ENCODE measurements at regions not wholly inside any gene's neighbourhood (a gene's known extent, or its start where the extent isn't known, plus 50 kb on each side); places are given as distances from the start of the nearest gene placed in this dataset.

- no peak overlapping the region for H3K4me2 ChIP-seq (replicated peaks; ENCODE audit: extremely low read depth, low read length, poor library complexity, severe bottlenecking)
- no peak overlapping the region for H3K4me3 Mint-ChIP-seq
- intact Hi-C loops (cut with micrococcal nuclease) = no loop called here
- H3K79me2 ChIP-seq (ENCODE audit: insufficient read depth, low read length) = no peaks in the 10 kb centered on the region
- no peaks in the 10 kb centered on the region for H3K9me3 ChIP-seq (replicated peaks in 1 of 2; ENCODE audit: control insufficient read depth in 1 of 2, insufficient read depth in 1 of 2, low read length in 2 of 2)
- no peak for TF ChIP-seq CTCF (IDR thresholded peaks at IDR 0.05)
- H4K20me1 ChIP-seq (ENCODE audit: insufficient read depth, low read length) = no peaks in the 10 kb centered on the region
- no peaks in the 10 kb centered on the region for H3K27me3 ChIP-seq (ENCODE audit: control insufficient read depth in 2 of 2, insufficient read depth in 2 of 2, low read length in 2 of 2)
- no peaks in the 10 kb centered on the region for H3K4me1 ChIP-seq (ENCODE audit: control insufficient read depth in 1 of 2, insufficient read depth in 2 of 2, low read length in 2 of 2)
- no peaks in the 10 kb centered on the region for H3K36me3 Mint-ChIP-seq
- H3K9me3 Mint-ChIP-seq = peaks cover 0 to 1% (median 0%) of the 10 kb centered on the region in 7 donors
- DNase-seq = no peak
- H2AFZ ChIP-seq (ENCODE audit: insufficient read depth, low read depth, low read length, poor library complexity, severe bottlenecking) = no peak overlapping the region
- H3K27ac Mint-ChIP-seq = no peak overlapping the region
- H3K9ac ChIP-seq (ENCODE audit: insufficient read depth, low read length, poor library complexity, severe bottlenecking) = no peak overlapping the region
- no peak overlapping the region for H3K27ac ChIP-seq (ENCODE audit: low read depth in 1 of 2, low read length in 2 of 2)
- H3K4me1 Mint-ChIP-seq = no peaks in the 10 kb centered on the region
- H3K4me3 ChIP-seq (replicated peaks in 1 of 3; ENCODE audit: low read depth in 2 of 3, low read length in 3 of 3) = no peak overlapping the region
- no peaks in the 10 kb centered on the region for H3K27me3 Mint-ChIP-seq (ENCODE audit: low read depth in 3 of 3)
- H3K36me3 ChIP-seq (replicated peaks in 1 of 2; ENCODE audit: control insufficient read depth in 1 of 2, insufficient read depth in 2 of 2, low read length in 2 of 2) = no peaks in the 10 kb centered on the region
These were observed 727.2 kb downstream of the C4orf33 start for GRCh38 chr4:129823105-129823504.

DNA sequence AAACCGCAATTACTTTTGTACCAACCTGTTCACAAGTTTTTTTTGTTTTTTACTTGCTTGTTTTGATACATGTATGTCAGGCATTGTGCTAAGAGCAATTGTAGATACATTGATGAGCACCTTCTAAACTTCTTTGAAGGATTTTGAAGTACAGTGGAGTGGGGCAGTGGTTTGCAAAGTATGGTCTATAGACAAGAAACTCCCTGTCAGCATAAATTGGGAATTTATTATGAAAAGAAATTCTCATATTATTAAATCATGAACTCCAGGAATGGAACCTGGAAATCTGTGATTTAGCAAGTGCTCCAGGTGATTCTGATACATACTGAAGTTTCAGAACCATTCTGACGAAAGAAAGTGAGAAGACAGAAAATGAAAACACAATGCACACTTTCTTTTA is 733.4 kb downstream of the C4orf33 start:
- no peaks in the 10 kb centered on the region for H3K27me3 Mint-ChIP-seq (ENCODE audit: low read depth in 3 of 3)
- H3K4me1 Mint-ChIP-seq = no peaks in the 10 kb centered on the region
- WGBS (ENCODE audit: insufficient coverage) = 100% methylated on average over 1 of the region's 2 CpGs

More for the DNA sequence above, 733.4 kb downstream of the C4orf33 start:
- no peaks in the 10 kb centered on the region for H4K20me1 ChIP-seq (ENCODE audit: insufficient read depth, low read length)
- Mint-ChIP-seq H3K27ac (no peak overlapping the region), H3K9me3 (peaks cover 0 to 2% (median 0%) of the 10 kb centered on the region in 7 donors), H3K36me3 (no peaks in the 10 kb centered on the region), H3K4me3 (no peak overlapping the region)
- no peak overlapping the region for H2AFZ ChIP-seq (ENCODE audit: insufficient read depth, low read depth, low read length, poor library complexity, severe bottlenecking)
- intact Hi-C loops (cut with micrococcal nuclease) = no loop called here
- H3K9me3 ChIP-seq (replicated peaks in 1 of 2; ENCODE audit: control insufficient read depth in 1 of 2, insufficient read depth in 1 of 2, low read length in 2 of 2) = no peaks in the 10 kb centered on the region
- no peaks in the 10 kb centered on the region for H3K27me3 ChIP-seq (ENCODE audit: control insufficient read depth in 2 of 2, insufficient read depth in 2 of 2, low read length in 2 of 2)
- H3K79me2 ChIP-seq (ENCODE audit: insufficient read depth, low read length) = no peaks in the 10 kb centered on the region
- DNase-seq = no peak
- no peak overlapping the region for H3K4me2 ChIP-seq (replicated peaks; ENCODE audit: extremely low read depth, low read length, poor library complexity, severe bottlenecking)
- no peak overlapping the region for H3K27ac ChIP-seq (ENCODE audit: low read depth in 1 of 2, low read length in 2 of 2)
- H3K4me3 ChIP-seq (replicated peaks in 1 of 3; ENCODE audit: low read depth in 2 of 3, low read length in 3 of 3) = no peak overlapping the region
- H3K4me1 ChIP-seq (ENCODE audit: control insufficient read depth in 1 of 2, insufficient read depth in 2 of 2, low read length in 2 of 2) = no peaks in the 10 kb centered on the region
- H3K9ac ChIP-seq (ENCODE audit: insufficient read depth, low read length, poor library complexity, severe bottlenecking) = no peak overlapping the region
- no peak for TF ChIP-seq CTCF (IDR thresholded peaks at IDR 0.05)
- no peaks in the 10 kb centered on the region for H3K36me3 ChIP-seq (replicated peaks in 1 of 2; ENCODE audit: control insufficient read depth in 1 of 2, insufficient read depth in 2 of 2, low read length in 2 of 2)
